Breast epithelium (tissue), 3 donors: ENCODE measurements at regions not wholly inside any gene's neighbourhood (a gene's known extent, or its start where the extent isn't known, plus 50 kb on each side); places are given as distances from the start of the nearest gene placed in this dataset.

ENCODE experiments used
- CTCF ChIP-seq, 3 donors: fragments of 450-650 bp; IDR thresholded peaks; one replicate each; pipeline ENCODE4 v1.5.1; 2016 to 2017; ENCODE audit warnings: antibody characterized with exemption in 3 of 3, mild to moderate bottlenecking in 3 of 3, moderate library complexity in 3 of 3
- POLR2A ChIP-seq: fragments of 450-650 bp; IDR thresholded peaks from one replicate; pipeline ENCODE4 v1.6.1; 2016; ENCODE audit warnings: antibody characterized with exemption, mild to moderate bottlenecking, moderate library complexity
- POLR2AphosphoS5 ChIP-seq, 3 donors: sonication (generic); formaldehyde crosslinking; IDR thresholded peaks; one replicate each; pipeline ENCODE4 v1.6.1; 2017; ENCODE audit warnings: antibody characterized with exemption in 3 of 3

GRCh38 chr1:189567890-189568289 lies 909.8 kb downstream of the BRINP3 start:
- no peak for TF ChIP-seq CTCF (IDR thresholded peaks at IDR 0.05)
- TF ChIP-seq POLR2A, result no peak
- TF ChIP-seq POLR2AphosphoS5 (IDR thresholded peaks at IDR 0.05), result no peak
